SK-N-SH (cell line): ENCODE measurements at regions not wholly inside any gene's neighbourhood (a gene's known extent, or its start where the extent isn't known, plus 50 kb on each side); places are given as distances from the start of the nearest gene placed in this dataset.

Experiments used
- CTCF ChIA-PET: fragments of 300-600, 350-600 bp; formaldehyde crosslinking; extraction: SDS; loops from one replicate; lab custom pipeline; 2021; lab: Yijun Ruan, JAX
- POLR2A ChIA-PET: fragments of 350-600 bp; sonication (Branson Sonifier 250); formaldehyde crosslinking; extraction: SDS; loops from one replicate; lab custom pipeline; 2020; ENCODE audit warnings: antibody characterized with exemption, inconsistent platforms; lab: Yijun Ruan, JAX
- DNase-seq: peaks from one replicate; pipeline ENCODE4 v3.0.0; 2012
- H2AFZ ChIP-seq: fragments of 200-600 bp; sonication (generic); 2 replicates; pipeline ENCODE4 v1.8.1; 2016; ENCODE audit warnings: antibody characterized with exemption, mild to moderate bottlenecking, low read depth
- H3F3A ChIP-seq: fragments of 200-600 bp; sonication (generic); replicated peaks from 2 replicates; pipeline ENCODE3; 2016; ENCODE audit warnings: antibody characterized with exemption, mild to moderate bottlenecking; ENCODE audit not compliant: insufficient read depth
- H3K27ac ChIP-seq, 2 experiments: fragments of 200-500 bp in 1 of 2; fragments of 200-600 bp in 1 of 2; sonication (Bioruptor generic) in 1 of 2; sonication (generic), shearing (Covaris generic) in 1 of 2; 2 replicates each; pipeline versions ENCODE4 v1.5.1 to v1.6.1; 2014 to 2016; ENCODE audit warnings: low read depth in 2 of 2, inconsistent platforms in 1 of 2, low read length in 1 of 2, mild to moderate bottlenecking in 1 of 2, mixed read lengths in 1 of 2
- H3K27me3 ChIP-seq: fragments of 200-600 bp; sonication (generic), shearing (Covaris generic); 2 replicates; pipeline ENCODE4 v1.6.1; 2016; ENCODE audit warnings: mixed run types; ENCODE audit not compliant: insufficient read depth
- H3K36me3 ChIP-seq, 2 experiments: fragments of 200-500 bp in 1 of 2; fragments of 200-600 bp in 1 of 2; sonication (Bioruptor generic) in 1 of 2; sonication (generic) in 1 of 2; replicated peaks in 1 of 2; 2 replicates each; pipeline versions ENCODE3 to v1.5.1; 2014 to 2016; ENCODE audit warnings: low read length in 1 of 2, mild to moderate bottlenecking in 1 of 2; ENCODE audit not compliant: insufficient read depth in 2 of 2, control insufficient read depth in 1 of 2
- H3K4me1 ChIP-seq, 2 experiments: fragments of 200-500 bp in 1 of 2; fragments of 200-600 bp in 1 of 2; sonication (Bioruptor generic) in 1 of 2; sonication (generic), shearing (Covaris generic) in 1 of 2; 2 replicates each; pipeline versions ENCODE4 v1.5.1 to v1.6.1; 2014 to 2016; ENCODE audit warnings: low read depth in 1 of 2, low read length in 1 of 2, mixed run types in 1 of 2; ENCODE audit not compliant: insufficient read depth in 2 of 2, control insufficient read depth in 1 of 2
- H3K4me2 ChIP-seq: fragments of 200-600 bp; sonication (generic), shearing (Covaris generic); 2 replicates; pipeline ENCODE4 v1.6.1; 2017; ENCODE audit warnings: mixed run types
- H3K4me3 ChIP-seq, 2 experiments: fragments of 200-500 bp in 1 of 2; fragments of 200-600 bp in 1 of 2; sonication (Bioruptor generic) in 1 of 2; sonication (generic), shearing (Covaris generic) in 1 of 2; 2 replicates each; pipeline versions ENCODE4 v1.5.1 to v1.8.1; 2014 to 2016; ENCODE audit warnings: low read depth in 2 of 2, inconsistent platforms in 1 of 2, low read length in 1 of 2, mild to moderate bottlenecking in 1 of 2, mixed read lengths in 1 of 2, moderate library complexity in 1 of 2
- H3K79me2 ChIP-seq: fragments of 200-600 bp; sonication (generic); 2 replicates; pipeline ENCODE4 v1.8.1; 2017; ENCODE audit warnings: mild to moderate bottlenecking; ENCODE audit not compliant: insufficient read depth
- H3K9ac ChIP-seq: fragments of 200-600 bp; sonication (generic); 2 replicates; pipeline ENCODE4 v1.6.1; 2017; ENCODE audit warnings: mixed run types
- H3K9me2 ChIP-seq: fragments of 200-600 bp; sonication (generic); 2 replicates; pipeline ENCODE4 v1.6.1; 2017; ENCODE audit warnings: mixed run types
- H3K9me3 ChIP-seq: fragments of 200-600 bp; sonication (generic); 2 replicates; pipeline ENCODE4 v1.6.1; 2017; ENCODE audit warnings: mixed run types, mild to moderate bottlenecking, moderate library complexity
- H4K20me1 ChIP-seq: fragments of 200-600 bp; sonication (generic); 2 replicates; pipeline ENCODE4 v1.6.1; 2017; ENCODE audit warnings: mild to moderate bottlenecking, mixed run types; ENCODE audit not compliant: insufficient read depth
- EZH2phosphoT487 ChIP-seq: fragments of 200-600 bp; sonication (generic); IDR thresholded peaks from 2 replicates; pipeline ENCODE4 v1.6.1; 2017; ENCODE audit warnings: low read depth, mixed run types, mild to moderate bottlenecking, antibody characterized with exemption, moderate library complexity, borderline replicate concordance
- GABPA ChIP-seq: IDR thresholded peaks from 2 replicates; pipeline ENCODE4 v1.4.0; 2012; ENCODE audit warnings: low read depth, mild to moderate bottlenecking
- GATA2 ChIP-seq: sonication (generic); formaldehyde crosslinking; IDR thresholded peaks from 2 replicates; pipeline ENCODE4 v1.5.0; 2020; ENCODE audit warnings: mild to moderate bottlenecking, missing genetic modification reagents
- MEF2A ChIP-seq: IDR thresholded peaks from 2 replicates; pipeline ENCODE4 v1.4.0; 2012; ENCODE audit warnings: low read depth, borderline replicate concordance
- NRF1 ChIP-seq: IDR thresholded peaks from 2 replicates; pipeline ENCODE4 v1.6.1; 2012; ENCODE audit warnings: low read depth, mild to moderate bottlenecking, low read length
- PBX3 ChIP-seq: IDR thresholded peaks from 2 replicates; pipeline ENCODE4; 2012
- POLR2AphosphoS5 ChIP-seq: IDR thresholded peaks from 2 replicates; pipeline ENCODE4 v1.6.1; 2012; ENCODE audit warnings: low read depth, low read length
- RAD21 ChIP-seq: IDR thresholded peaks from 2 replicates; pipeline ENCODE4 v1.6.1; 2012; ENCODE audit warnings: mild to moderate bottlenecking, low read length
- RXRA ChIP-seq: IDR thresholded peaks from 2 replicates; pipeline ENCODE4 v1.4.0; 2012; ENCODE audit warnings: low read depth, mild to moderate bottlenecking, borderline replicate concordance
- SMC3 ChIP-seq: IDR thresholded peaks from 2 replicates; pipeline ENCODE4 v1.6.1; 2012; ENCODE audit warnings: low read depth, low read length, improper control_type of control experiment
- TAF1 ChIP-seq: IDR thresholded peaks from 2 replicates; pipeline ENCODE4 v1.6.1; 2012; ENCODE audit warnings: low read depth, mild to moderate bottlenecking, low read length, moderate library complexity, borderline replicate concordance
- TCF12 ChIP-seq: IDR thresholded peaks from 2 replicates; pipeline ENCODE4 v1.4.0; 2012
- TEAD4 ChIP-seq: IDR thresholded peaks from 2 replicates; pipeline ENCODE4 v1.4.0; 2012; ENCODE audit warnings: mild to moderate bottlenecking, borderline replicate concordance; ENCODE audit not compliant: insufficient read depth
- YY1 ChIP-seq: IDR thresholded peaks from 2 replicates; pipeline ENCODE4 v1.4.0; 2012; ENCODE audit warnings: low read depth, mild to moderate bottlenecking
- WGBS: methylation state at CpG from one replicate; pipeline ENCODE4 v1.1.6; 2017; ENCODE audit warnings: low lambda C conversion rate; 5-methylcytosine and 5-hydroxymethylcytosine counted together
- TF ChIP-seq, protein P1 (sequence below): fragments of 200-600 bp; sonication (generic); IDR thresholded peaks from 2 replicates; pipeline ENCODE4 v1.6.1; 2017; ENCODE audit warnings: antibody characterized with exemption, mild to moderate bottlenecking, moderate library complexity

- WGBS = 57% methylated on average over 1 of the region's 2 CpGs
- no peak overlapping the region for H2AFZ ChIP-seq
- H3K4me2 ChIP-seq = no peak overlapping the region
- H3K4me1 ChIP-seq = no peaks in the 10 kb centered on the region
- H3K27ac ChIP-seq = no peak overlapping the region
- ChIA-PET CTCF (interaction anchor here (0.6 to 1.6 kb wide), 2 partner anchors 35 to 39 kb away, joined by 5 to 12 read pairs; no protein-coding TSS in a partner anchor), POLR2A (no interaction called here)
- no peaks in the 10 kb centered on the region for H3K9me3 ChIP-seq
- no peaks in the 10 kb centered on the region for H3K79me2 ChIP-seq
- no peak for DNase-seq
- H4K20me1 ChIP-seq = no peaks in the 10 kb centered on the region
- no peak for TF ChIP-seq RXRA
- TF ChIP-seq GABPA = no peak
- TF ChIP-seq RAD21 = no peak
- TF ChIP-seq MEF2A = no peak
- H3K27me3 ChIP-seq = no peaks in the 10 kb centered on the region
- H3K4me3 ChIP-seq = no peak overlapping the region
- no peaks in the 10 kb centered on the region for H3K9me2 ChIP-seq
- no peaks in the 10 kb centered on the region for H3K36me3 ChIP-seq
- no peak overlapping the region for H3K9ac ChIP-seq
- no peaks in the 10 kb centered on the region for H3F3A ChIP-seq
Observed at GRCh38 chr9:92175441-92175840, 60.2 kb upstream of the SPTLC1 start.

DNA sequence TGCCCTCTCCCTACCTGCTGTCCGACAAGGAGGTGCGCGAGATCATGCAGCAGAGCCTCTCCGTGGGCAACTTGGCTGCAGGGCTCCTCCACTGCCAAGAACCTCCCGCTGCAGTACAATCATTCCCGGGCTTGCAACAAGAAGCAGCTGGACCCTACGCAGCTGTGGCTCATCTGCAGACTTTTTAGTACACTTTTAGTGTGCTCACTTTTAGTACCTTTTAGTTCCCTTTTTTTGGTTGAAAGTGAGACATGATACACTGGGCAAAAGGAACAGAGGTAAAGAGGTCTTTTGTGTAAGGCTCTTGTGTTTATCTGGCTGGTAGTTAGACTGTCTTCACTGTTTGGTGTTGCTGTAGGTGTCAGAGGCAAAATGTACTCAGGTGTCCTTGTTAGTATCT, 58.1 kb upstream of the SPTLC1 start:
- 81% methylated on average over 3 of the region's 7 CpGs for whole genome bisulfite sequencing
- Histone ChIP-seq H3K4me1 (no peaks in the 10 kb centered on the region), H3K4me3 (no peak overlapping the region), H3F3A (no peaks in the 10 kb centered on the region), H4K20me1 (no peaks in the 10 kb centered on the region), H3K27ac (no peak overlapping the region)
- CTCF ChIA-PET = interaction anchor here (0.7 kb wide), 1 partner anchor 33 kb away, joined by 3 read pairs; no protein-coding TSS in a partner anchor
- TF ChIP-seq GATA2 (CRISPR knock-in tag) (no peak), EZH2phosphoT487 (no peak), TCF12 (no peak), POLR2AphosphoS5 (no peak), SMC3 (no peak), GABPA (no peak), NRF1 (no peak), PBX3 (no peak), TAF1 (no peak), MEF2A (no peak), YY1 (no peak), TEAD4 (no peak)
- TF ChIP-seq, protein P1, sequence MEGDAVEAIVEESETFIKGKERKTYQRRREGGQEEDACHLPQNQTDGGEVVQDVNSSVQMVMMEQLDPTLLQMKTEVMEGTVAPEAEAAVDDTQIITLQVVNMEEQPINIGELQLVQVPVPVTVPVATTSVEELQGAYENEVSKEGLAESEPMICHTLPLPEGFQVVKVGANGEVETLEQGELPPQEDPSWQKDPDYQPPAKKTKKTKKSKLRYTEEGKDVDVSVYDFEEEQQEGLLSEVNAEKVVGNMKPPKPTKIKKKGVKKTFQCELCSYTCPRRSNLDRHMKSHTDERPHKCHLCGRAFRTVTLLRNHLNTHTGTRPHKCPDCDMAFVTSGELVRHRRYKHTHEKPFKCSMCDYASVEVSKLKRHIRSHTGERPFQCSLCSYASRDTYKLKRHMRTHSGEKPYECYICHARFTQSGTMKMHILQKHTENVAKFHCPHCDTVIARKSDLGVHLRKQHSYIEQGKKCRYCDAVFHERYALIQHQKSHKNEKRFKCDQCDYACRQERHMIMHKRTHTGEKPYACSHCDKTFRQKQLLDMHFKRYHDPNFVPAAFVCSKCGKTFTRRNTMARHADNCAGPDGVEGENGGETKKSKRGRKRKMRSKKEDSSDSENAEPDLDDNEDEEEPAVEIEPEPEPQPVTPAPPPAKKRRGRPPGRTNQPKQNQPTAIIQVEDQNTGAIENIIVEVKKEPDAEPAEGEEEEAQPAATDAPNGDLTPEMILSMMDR = no peak
- TF ChIP-seq, all 33 proteins: peak for 0
- Histone ChIP-seq H2AFZ (no peak overlapping the region), H3K9me3 (no peaks in the 10 kb centered on the region), H3K4me2 (no peak overlapping the region), H3K79me2 (no peaks in the 10 kb centered on the region), H3K9me2 (no peaks in the 10 kb centered on the region), H3K9ac (no peak overlapping the region), H3K36me3 (no peaks in the 10 kb centered on the region), H3K27me3 (no peaks in the 10 kb centered on the region)
- POLR2A ChIA-PET = no interaction called here
- no peak for DNase-seq
